DMS114 treated with DMSO at 0.1 percent for 48 hours (cell line): ENCODE measurements at regions not wholly inside any gene's neighbourhood (a gene's known extent, or its start where the extent isn't known, plus 50 kb on each side); places are given as distances from the start of the nearest gene placed in this dataset.

Experiments used
- DNase-seq: peaks from one replicate; lab custom pipeline; 2025; ENCODE audit not compliant: unreplicated experiment; lab: John Stamatoyannopoulos, UW

DNA sequence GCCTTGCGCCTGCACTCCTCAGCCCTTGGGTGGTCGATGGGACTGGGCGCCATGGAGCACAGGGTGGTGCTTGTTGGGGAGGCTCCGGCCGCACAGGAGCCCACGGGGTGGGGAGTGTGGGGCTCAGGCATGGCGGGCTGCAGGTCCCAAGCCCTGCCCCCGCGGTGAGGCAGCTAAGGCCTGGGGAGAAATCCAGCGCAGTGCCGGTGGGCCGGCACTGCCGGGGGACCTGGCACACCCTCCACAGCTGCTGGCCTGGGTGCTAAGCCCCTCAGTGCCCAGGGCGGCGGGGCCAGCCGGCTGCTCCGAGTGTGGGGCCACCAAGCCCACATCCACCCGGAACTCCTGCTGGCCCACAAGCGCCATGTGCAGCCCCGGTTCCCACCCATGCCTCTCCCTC lies 358.8 kb upstream of the RIOK2 start:
- DNase-seq: no peak

DNA sequence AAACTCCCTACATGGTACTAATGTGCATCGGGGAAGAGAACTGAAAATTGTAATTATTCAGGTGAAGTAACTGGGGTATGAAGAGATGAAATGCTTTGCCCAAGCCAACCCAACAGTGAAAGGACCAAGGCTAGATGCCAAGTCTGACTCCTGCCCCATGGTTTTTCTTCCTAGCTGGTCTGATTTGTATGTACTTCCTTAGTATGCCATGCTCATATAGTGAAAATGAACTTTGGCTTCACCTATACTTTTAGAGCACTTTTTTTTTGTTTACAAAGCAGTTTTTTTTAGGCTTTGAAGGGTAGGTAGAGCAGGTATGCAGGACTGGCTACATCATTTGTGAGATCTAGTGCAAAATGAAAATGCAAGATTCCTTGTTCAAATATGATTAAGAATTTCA lies 359.4 kb upstream of the RIOK2 start:
- DNase-seq: no peak

DNA sequence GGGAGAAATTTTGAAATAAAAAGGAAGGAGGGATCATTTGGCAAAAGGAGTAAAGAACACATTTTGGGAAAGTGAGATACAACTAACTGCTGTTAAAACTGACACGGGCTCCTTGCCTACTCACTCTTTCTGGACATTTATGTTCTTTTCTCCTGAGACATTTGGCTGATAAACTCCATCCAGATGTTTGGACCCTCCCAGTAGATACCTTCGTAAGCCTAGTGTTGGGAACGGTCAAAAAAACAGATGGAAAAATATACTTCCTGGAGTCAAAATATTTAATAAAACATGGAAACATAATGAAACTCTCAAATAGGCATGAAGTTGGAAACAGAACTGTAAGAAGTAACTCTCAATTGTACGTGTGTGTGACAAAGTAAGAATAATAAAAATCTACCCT lies 360.1 kb upstream of the RIOK2 start:
- DNase-seq: no peak

DNA sequence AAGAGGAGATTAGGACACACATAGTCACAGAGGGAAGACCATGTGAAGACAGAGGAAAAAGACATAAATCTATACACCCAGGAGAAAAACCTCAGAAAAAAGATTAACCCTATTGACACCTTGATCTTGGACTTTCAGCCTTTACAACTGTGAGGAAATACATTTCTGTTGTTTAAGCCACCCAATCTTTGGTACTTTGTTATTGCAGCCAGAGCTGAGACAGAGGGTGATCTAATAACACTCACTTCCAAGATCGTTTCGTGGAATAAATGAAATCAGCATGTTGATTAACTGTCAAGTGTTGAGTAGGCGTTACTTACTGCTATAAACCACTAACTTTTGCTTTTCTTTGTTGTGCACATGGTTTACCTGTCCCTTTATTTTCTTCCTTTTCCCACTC lies 361.2 kb upstream of the RIOK2 start:
- no peak for DNase-seq

DNA sequence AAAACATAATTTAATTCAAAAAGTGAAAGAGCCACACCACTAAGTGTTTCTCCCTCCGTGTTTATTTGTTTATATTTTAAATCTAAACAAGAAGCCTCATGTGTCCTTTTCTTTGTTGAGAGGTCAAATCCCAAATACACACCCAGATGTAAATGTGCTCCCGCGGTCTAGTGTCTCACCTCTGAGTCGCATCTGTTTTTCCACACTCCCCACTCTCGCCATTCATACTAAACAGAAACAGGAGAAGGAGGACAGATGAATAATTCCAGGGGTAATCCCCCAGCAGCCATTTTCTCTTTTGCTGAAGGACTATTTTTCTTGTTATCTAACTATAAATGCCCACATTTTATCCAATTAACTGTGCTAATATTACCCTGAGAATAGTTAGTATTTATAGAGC lies 361.6 kb upstream of the RIOK2 start:
- DNase-seq: no peak

DNA sequence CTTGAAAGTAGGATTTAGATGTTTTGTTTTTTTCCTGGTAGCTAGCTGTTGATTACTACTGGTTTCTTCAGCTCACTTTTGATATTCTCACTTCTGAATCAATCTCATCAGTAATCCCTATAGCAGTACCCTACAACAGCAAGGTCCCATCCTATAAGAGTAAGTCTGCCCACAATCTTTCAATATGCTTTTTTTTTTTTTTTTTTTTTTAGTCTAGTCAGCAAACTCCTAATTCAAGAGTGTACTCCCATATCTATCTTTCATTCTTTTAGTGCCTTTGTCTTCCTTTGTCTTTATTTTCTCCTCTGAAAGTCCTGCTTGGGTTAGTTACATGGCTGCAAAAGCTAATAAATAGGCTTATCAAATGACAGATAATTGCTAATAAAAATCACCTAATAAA lies 362.4 kb upstream of the RIOK2 start:
- no peak for DNase-seq

DNA sequence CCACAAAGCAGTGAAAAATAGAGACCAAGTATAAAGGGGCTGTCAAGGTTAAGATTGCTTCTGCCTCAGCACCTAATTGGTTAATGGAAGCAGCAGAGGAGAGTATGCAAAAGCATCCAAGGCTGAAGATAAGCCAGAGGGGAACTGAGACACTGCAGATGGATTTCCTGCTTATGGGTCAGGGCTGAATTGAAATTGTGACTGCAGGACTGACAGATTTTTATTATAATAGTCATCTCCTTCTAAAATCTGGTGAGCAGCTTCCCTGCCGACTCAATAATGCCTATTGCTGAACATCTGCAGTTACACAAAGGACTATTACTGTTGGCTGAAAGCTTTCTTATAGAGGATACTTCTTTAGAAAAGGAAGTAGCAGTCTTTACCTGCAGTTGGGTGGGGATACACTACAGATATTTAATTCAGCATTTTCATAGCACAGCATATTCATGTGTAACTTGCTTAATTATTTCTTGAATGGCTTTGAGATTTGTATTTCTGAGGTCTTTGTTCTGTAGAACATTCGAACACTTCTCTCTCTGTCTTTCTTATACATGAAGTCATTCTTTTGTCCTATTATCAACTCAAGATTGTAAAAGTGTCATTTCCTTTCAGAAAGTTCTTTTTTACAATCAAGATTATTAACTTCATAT lies 363.0 kb upstream of the RIOK2 start:
- no peak for DNase-seq

DNA sequence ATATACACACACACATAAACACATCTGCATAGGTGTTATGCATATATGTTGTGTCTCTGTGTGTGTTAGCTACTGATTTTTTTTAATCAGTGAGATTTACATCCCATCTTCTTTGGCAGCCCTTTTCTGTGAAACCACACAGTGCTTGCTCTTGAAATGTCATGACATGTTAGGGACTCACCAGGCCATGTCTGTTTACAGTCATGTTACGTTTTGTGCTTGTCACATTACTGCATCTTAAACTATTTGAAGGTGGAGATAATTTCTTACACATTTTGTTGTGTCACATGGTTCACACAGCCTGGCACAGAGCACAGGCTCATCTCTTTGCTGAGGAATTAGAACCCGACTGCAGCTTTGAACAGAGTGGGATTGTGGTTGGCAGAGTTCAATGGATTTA lies 364.4 kb upstream of the RIOK2 start:
- no peak for DNase-seq

DNA sequence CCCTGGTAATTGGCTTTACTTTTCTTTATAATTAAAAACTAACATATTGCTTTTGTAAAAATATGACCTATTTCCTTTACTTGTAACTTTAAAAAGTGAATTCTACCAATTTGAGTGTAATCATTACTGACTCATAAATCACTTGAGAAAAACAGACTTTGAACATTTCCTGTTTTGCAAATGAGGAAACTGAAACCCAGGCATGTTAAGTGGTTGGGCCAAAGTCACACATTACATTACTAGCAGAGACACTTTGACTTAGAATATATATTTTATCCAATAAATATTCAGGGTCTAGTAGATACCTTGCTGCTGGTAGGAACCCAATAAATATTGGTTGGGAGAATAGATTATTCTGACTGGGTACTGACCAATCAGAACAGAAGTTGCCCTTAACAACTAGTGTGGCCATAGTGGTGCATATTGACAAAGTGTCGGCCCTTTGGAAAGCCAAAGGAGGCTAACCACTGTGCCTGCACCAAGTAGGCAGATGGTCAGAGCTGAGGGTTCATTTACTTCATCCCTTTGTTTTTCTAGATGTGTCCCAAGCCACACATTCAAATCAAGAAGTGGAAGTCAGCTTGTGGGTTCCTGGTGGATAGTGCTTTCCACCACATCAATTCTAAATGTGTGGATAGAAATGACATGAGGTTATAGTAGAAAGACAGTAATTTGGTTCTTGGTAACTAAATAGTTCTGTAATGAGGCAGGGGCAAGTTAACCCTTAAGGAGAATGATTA lies 365.1 kb upstream of the RIOK2 start:
- DNase-seq: no peak

DNA sequence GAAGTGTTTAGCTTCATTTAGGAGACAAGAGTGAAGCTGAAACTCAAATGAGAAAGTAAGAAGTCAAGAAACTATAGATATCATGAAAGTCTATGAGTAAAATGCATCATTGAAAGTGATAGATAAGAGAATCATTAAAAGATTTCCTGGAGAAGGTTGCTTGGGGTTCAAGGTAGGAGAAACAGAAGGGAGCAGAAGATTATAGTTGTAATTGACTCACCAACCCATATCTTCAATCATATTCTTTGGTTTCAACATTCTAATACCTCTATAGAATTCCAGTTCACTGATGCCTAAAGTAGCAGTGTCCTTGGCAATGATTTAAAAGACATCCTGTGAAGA lies 365.7 kb upstream of the RIOK2 start:
- no peak for DNase-seq

DNA sequence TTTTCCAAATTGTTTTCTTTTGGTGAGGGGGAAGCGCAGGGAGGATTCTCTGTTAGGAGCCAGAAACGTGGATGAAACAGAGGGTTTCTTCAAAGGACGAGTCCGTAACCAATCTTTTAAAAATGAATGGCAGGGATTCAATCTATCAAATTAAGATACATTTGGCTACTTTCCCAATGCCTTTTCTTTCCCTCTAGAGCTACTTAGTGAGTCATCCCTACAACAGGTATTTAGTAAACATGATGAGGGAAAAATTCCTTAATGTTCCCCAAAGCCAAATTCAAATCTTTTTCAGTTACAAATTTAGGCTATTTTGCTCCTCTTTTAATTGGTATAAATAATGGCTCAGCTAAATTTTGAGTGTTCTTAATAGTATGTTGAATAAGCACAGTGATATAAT lies 366.4 kb upstream of the RIOK2 start:
- DNase-seq: no peak

DNA sequence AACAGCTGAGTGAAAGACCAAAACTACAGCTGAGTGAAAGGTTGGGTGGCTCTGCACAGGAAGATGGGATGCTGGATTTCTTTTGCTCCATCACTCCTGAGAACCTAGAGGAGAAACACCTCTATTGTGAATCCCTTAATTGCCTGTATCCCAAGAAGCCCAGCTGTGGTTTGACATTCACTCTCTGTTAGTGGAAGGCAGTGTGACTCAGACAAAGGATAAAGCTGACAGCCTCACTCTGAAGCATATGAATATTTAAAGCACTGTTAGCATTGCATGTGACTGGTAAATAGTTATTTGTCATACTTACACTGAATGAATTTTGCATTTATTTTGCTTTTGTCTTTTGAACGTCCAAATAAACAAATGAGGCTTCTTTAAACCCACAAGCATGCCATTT lies 367.1 kb upstream of the RIOK2 start:
- DNase-seq: no peak

DNA sequence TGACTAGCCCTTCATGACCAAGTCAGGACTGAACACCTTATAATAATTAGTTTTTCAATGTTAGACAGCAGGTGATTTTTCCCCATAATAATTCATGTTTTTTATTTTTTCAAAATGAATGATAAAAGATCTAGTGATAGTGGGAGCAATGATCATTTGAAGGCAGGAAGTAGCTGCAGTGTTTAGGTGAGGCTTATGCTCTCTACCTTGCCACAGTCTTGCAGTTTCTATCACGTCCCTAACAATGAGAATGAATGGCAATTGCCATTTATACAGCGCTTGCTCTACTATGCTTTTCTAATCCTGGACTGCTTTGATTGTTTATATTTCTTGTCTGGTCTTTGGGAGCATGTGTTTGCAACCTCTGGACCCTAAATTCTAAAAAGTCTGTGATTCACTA lies 367.8 kb upstream of the RIOK2 start:
- DNase-seq: no peak

DNA sequence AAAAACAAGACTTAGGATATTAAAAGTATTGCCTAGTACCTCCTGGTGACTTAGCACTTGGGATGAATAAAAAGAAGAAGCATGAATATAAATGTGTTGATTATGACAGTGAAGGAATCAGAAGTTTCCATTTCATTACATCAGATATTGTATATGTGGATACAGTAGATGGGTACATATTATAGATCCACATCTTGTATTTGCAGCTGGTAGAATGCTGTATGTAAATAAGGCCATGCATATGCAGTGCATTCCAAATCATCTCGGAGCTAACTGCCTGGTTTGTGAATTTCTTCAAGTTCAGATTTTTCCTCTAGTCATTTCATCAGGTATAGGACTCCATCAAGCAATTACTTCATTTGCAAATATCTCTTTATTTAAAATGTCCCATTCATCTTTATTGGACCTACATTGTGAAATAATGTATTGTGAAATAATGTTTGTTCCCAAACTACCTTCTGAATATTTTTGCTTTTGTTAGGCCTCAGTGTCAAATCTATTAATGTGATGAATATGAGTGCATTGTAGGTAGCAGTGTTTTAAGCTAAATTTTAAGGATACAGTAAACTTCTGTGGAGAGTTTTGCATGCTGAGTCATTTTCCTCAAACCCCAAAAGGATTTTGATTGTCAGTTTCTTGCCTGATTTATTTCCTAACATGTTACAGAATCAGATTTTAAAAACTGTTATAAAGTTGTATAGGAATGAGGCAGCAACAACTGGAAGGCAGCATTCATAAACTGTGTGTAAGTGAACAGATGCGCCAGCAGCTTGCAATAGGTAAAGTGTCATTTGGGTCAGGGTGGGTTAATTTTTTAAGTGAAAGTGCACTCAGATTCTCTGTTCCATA lies 370.8 kb upstream of the RIOK2 start:
- DNase-seq: no peak

DNA sequence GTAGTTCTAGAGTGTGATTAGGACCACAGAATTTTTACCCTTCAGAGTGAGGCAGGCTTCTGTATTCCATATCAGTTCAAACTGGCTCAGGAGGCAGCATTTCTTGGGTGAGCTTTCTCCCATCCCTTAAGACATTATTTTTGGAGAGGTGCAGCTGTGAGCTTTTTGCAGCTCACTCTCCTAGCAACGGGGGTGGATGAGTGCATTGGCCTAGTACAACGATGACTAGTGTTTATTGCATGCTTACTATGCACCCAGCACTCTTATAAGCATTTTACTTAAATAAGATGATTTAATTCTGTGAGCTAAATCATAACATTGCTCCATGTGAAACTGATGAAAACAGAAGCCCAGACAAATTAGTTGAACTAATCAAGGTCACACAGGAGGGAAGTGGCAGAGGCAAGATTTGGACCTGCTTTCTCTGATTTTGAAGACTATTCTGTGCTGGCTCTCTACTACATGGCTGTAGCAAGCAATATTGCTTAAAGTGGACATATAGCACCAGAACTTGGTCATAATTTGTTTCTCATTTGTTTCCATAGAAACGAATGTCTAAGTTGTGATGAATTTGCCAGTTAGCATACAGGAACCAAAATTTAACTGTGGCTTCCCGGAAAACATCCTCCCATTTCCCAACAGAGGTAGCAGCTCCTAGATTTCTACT lies 372.1 kb upstream of the RIOK2 start:
- DNase-seq: no peak

DNA sequence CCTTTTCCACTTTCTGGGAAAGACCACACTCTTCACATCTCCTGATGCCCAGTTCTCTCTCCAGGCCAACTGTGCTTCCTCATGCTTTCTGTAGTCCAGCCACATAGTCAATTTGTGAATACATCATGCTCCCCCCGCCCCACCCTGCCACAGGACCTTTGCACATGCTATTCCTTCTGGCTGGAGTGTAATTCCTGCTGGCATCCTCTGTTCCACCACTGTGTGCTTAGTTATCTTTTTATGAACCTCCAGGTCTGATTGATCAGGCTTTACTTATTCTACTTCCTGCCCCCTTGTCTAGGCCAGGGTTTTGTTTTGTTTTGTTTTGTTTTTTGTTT lies 372.6 kb upstream of the RIOK2 start:
- DNase-seq: no peak

DNA sequence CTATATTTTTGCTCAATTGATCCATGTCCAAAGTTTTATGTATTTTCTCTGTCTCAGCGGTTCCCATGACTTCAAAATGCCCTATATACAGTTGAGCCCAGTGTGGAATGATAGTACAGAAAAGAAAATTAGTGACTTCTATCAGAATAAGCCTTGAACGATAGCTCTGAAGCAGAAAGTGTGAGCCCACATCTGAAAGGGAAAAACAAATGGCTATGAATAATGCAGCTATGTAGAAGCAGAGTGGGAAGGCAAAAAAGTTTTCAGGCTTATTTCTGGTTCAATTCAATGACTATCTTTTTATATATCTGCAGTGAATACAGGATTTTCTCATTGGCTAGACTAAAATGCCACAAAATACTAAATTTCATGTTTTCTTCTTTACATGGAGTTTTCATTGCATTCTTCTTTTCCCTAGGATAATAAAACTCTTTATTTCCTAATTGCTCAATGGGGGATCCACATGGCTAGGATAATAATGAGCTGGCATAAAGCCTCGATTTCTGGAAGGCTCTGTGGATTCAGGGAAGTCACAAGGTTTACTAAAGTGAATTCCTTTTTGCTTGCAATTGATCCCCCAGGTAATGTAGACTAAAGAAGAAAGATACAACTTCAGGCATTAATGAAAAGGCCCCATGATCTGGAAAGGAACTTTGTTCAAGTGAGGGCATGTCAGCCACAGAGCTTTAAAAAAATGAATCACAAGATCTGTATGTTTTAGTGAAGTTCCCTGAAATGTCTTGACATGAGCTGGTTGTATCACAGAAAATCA lies 377.0 kb upstream of the RIOK2 start:
- no peak for DNase-seq

DNA sequence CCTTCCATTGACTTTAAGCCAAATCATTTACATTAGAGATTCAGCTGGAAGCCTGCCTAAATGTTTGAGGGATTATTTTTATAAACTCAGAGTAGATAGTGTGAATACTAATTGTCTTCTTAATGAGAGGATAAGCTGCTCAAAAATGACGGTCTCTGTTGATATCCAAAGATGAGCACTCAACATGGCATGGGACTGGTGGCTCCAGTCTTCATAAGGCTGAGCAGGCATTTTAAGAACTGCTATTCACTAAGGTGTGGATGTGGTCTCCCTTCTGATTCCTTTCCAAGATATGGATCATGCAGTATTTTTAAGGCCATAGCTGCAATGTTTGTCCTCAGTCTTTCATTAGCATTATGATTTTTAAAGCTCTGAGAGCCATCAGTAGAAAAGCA lies 377.5 kb upstream of the RIOK2 start:
- no peak for DNase-seq

DNA sequence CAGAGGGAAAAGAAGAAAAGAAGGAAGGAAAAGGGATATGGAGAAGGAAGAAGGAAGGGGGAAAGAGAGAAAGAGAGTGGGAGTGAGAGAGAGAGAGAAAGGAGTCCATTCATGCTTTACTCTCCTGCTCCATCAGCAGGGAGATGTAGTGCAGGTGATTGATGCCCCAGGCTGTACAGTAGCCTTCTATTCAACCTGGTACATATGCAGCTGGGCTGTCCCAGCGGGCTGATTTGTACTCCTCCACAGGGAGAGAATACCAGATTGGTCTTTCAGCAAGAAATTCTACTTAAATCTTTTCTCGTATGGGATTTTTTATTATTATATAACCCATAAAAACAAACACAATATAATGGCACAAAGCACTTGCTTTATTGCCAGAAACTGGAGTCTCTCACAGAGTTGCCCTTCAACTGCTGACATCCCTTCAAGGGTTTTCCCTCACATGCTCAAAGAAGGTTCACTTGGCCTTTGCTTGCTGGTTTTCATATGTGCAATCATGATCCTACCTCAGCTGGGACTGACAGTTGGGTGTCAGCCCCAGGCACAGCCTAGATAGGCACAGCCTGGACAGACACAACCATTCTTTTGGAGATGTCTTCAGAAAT lies 380.1 kb upstream of the RIOK2 start:
- DNase-seq: no peak

DNA sequence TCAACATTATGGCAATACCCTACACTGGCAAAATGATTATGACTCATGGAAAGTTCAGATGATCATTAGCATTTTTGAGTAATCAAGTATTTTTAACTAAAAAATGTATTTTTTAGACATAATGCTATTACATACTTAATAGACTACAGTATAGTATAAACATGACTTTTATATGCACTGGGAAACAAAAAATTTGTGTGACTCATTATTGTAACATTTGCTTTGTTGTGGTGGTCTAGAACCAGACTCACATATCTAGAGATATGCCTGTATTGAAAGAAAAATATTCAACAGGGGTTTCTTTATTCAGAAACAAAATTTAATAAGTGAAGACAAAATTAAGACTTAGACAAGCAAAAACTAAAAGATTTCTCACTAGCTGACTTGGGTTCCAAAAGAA lies 385.3 kb upstream of the RIOK2 start:
- no peak for DNase-seq

DNA sequence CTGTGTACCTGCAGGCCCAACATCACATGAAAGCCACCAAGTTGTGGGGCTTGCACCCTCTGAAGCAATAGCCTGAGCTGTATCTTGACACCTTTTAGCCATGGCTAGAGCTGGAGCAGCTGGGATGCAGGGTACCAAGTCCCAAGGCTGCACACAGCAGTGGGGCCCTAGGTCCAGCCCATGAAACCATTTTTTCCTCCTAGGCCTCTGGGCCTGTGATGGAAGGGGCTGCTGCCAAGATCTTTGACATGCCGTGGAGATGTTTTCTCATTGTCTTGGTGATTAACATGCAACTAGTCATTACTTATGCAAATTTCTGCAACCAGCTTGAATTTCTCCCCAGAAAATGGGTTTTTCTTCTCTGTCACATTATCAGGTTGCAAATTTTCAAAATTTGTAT lies 387.2 kb upstream of the RIOK2 start:
- no peak for DNase-seq
